Medulla oblongata (tissue), 1 donor: ENCODE measurements at regions not wholly inside any gene's neighbourhood (a gene's known extent, or its start where the extent isn't known, plus 50 kb on each side); places are given as distances from the start of the nearest gene placed in this dataset.

Experiments
- DNase-seq: peaks from one replicate; pipeline ENCODE4 v3.0.0-alpha.2; 2015; ENCODE audit errors: extremely low spot score

- DNase-seq: peak; percentile 78
These were observed 215.2 kb downstream of the RPS24 start for GRCh38 chr10:78248651-78249464.

- no peak for DNase-seq
These were observed 216.0 kb downstream of the RPS24 start for GRCh38 chr10:78249690-78250089.

DNA sequence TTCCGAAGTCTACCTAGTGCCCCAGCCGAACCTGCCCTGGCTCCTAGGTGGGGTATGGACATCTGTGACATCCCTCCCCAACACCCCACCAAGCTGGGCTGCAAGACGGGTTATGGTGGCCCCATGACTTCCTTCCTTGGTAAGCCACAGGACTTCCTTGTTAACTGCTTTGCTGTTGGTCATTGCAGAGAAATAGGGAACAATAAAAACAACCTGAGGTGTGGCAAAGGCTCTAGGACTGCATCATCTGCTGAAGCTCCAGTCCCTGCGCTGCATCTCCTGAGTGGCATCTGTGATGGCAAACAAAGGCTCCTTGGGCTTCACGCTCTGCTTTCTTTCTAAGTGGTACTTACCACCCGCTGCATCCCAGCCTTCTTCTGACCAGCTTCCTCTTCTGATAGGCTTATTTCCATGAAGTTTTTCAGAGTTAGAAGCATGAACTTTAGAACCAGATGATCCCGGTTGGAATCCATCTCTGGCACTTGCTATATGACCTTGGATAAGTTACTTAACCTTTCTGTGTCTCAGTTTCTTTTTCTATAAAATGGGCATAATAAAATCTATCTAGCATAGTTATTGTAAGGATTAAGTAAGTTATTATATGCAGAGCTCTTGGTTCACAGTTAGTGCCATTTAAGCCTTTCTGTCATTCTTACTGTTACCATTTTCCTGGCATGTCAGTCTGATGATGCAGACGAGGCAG is 216.8 kb downstream of the RPS24 start:
- DNase-seq: peak; percentile 43

GRCh38 chr10:78251016-78251385 is 217.3 kb downstream of the RPS24 start:
- DNase-seq: no peak

DNA sequence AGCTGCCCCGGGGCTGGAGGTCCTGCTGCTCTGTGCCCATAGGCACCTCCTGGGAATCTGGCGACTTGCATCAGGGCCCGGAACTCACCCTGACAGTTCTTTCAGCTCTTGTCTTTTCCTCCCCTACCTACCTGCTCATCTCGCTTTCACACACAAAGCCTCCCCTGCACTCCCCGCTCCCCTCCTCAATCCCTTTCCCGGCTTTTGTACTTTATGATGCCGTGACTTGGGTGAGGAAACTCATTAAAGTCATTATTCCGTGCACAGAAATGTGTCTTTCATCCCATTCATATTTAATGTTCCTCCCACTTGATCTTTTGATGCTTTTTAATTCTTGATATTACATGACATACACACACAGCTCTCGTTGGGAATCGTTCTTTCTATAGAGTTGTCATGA is 218.6 kb downstream of the RPS24 start:
- no peak for DNase-seq

DNA sequence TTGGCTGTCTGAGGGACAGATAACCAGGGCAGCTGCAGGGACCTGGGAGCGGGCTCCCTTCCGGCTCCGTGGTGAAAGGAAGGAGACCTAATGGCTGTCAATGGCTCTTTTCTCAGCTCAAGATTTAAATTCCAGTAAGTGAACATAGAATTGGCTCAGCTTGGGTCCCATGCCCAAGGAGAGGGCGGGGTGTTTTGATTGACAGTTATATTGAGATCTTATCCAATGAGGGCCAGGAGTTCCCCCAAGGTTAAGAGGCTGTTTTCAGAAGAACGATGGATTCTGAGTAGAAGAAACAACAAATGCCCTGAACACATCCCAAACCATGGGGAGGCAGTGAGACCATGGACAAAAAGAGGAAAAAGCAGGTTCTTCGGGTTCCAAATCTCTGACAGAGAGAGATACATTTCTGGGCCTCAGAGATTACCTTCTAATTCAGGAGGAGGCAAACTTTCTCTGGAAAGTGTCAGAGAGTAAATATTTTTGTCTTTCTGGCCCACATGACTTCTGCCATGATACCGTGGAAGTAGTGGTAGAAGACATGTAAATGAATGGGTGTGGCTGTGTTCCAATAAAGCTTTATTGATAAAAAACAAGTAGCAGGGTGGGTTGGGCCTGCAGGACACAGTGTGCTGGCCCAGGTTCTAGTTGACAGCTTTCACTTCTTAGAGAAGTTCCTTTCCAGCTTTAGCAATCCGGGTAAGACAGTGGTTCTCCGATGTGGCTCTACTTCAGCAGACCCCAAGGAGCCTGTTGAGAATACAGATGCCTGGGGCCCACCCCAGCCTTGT is 219.6 kb downstream of the RPS24 start:
- DNase-seq: no peak

GRCh38 chr10:78254013-78254412 is 220.3 kb downstream of the RPS24 start:
- DNase-seq: no peak

- DNase-seq: no peak
These were observed 221.6 kb downstream of the RPS24 start for GRCh38 chr10:78255214-78255613.

- peak; percentile 64 for DNase-seq
These were observed 222.4 kb downstream of the RPS24 start for GRCh38 chr10:78255796-78256638.

DNA sequence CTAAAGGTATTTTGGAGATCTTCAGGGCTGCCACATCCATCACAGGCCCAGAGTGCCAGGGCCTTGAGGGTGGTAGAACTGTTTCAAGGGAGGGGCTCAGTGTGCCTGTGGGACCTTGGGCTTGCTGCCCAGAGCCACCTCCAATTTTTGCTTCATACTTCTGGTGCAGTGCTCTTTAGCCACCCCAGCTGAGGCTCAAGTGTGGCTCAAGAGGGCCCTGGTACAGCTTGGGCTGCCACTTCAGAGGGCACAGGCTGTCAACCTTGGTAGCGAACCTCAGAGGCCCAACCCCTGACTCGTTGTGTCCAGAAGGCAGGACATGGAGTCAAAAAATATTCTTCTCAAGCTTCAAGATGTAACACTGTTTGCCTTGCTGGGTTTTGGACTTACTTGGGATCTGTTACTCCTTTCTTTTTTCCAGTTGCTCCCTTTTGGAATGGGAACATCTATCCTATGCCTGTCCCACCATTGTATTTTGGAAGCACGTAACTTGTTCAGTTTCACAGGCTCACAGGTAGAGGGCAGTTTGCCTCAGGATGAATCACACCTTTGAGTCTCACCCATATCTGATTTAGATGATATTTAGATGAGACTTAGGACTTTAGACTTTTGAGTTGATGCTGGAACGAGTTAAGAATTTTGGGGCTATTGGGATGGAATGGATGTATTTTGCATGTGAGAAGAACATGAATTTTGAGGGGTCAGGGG is 224.8 kb downstream of the RPS24 start:
- DNase-seq: no peak

DNA sequence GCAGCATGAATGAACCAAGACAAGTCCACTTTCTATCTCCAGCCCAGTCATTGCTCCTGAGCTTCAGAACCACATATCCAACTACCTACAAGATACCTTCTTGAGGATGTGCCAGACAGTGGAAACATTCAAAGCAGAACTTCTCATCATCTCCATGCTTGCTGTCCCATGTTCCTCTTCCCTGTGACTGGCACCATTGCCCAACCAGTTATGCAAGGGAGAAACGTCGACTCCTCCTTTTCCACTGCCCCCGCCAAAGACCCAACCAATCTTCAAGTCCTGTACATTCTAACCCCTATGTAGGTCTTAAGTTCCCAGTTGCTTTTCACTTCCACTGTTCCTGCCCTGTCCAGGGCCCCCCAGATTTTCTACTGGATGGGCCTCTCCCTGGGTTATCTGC is 225.7 kb downstream of the RPS24 start:
- DNase-seq: no peak

GRCh38 chr10:78260141-78260540 is 226.5 kb downstream of the RPS24 start:
- no peak for DNase-seq

GRCh38 chr10:78260680-78261079 is 227.0 kb downstream of the RPS24 start:
- DNase-seq: no peak

- no peak for DNase-seq
These were observed 227.6 kb downstream of the RPS24 start for GRCh38 chr10:78261291-78261690.

DNA sequence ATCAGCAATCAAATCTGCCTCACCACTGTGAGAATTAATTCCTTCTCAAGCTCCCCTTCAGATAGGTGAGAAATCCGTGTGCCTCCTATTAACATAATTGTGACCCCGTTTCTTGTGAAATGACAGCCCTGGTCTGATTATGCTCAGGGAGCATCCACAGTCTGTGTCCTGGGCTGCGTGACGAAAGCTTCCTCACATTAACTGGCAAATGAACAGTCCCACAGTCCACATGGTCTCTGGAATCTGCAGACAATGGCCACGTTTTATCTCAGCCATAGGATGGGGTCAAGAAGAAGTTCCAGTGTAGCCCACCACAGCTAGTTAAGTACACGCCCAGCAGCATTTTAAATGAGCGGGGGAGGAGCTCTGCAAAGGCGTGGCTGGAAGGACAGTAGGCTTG is 229.2 kb downstream of the RPS24 start:
- no peak for DNase-seq

- DNase-seq: peak; percentile 88
These were observed 229.9 kb downstream of the RPS24 start for GRCh38 chr10:78263521-78263988.

DNA sequence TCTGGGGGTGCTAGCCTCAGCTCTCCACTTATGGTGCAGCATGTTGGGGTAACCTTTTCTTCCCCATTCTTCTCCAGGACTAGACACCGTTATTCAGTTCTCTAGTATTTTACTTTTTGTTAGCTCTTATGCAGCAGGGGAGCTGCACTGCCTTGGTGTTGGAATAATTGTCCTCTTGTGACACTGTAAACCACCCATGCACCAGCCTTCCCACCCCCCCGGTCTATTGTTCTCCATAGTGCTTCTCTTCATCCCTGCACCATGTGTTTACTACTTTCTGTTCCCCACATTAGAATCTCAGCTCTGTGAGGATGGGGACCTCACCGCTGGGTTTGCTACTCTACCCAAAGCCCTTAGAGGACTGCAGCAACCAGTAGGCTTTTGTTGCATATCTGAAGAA is 230.7 kb downstream of the RPS24 start:
- DNase-seq: peak; percentile 79

DNA sequence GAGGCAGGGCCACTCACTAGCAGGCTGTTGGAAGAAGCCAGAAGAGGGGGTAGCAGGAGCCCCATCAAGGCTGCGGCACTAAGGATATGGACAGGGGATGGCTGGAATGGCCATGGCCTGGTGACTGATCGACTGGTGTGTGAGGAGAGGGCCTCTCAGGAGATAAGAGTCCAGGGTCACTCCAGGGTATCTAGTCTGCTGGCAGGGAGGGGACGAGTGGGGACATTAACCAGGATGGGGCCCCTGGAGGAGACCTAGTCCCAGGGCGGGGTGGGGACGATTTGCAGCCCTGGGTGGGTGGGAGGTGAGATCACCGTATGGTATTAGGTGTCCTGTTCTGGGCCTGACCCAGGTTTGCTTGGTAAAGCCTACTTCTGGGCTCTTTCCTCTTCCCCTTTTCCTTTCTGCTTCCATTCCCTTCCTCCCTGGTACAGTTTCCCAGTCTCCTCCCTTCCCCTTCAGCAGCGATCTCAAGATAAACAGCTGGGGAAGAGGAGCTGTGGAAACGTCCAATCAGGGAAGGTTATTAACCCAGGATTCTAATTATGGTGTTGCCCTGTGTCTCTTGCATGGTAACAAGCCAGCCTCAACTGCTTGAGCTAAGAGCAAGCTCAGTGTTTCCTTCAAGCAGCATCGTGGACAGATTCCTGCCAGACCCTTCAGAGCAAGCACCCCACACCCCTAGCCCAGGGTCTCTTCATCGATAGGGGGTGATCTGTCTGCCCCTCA is 233.2 kb downstream of the RPS24 start:
- DNase-seq: no peak

GRCh38 chr10:78267598-78267997 is 233.9 kb downstream of the RPS24 start:
- DNase-seq: no peak

GRCh38 chr10:78269060-78269459 is 235.4 kb downstream of the RPS24 start:
- no peak for DNase-seq
